DND-41 (cell line): ENCODE measurements at regions not wholly inside any gene's neighbourhood (a gene's known extent, or its start where the extent isn't known, plus 50 kb on each side); places are given as distances from the start of the nearest gene placed in this dataset.

Experiments
- ATAC-seq: fragments of 200-7000 bp; cut with Tn5 transposase; 3 replicates; pipeline ENCODE4 v1.9.1; 2021; ENCODE audit warnings: low read depth; ENCODE audit not compliant: insufficient read depth
- DNase-seq: peaks from one replicate; pipeline ENCODE4 v3.0.0-alpha.2; 2020
- H2AFZ ChIP-seq: 2 replicates; pipeline ENCODE4 v1.6.0; 2012; ENCODE audit warnings: low read depth, low read length
- H3K27ac ChIP-seq: 2 replicates; pipeline ENCODE4 v1.5.1; 2012; ENCODE audit warnings: low read length, inconsistent platforms
- H3K27me3 ChIP-seq: fragments of 200-600 bp; sonication (generic); 2 replicates; pipeline ENCODE4 v1.6.0; 2012; ENCODE audit warnings: low read length, mild to moderate bottlenecking, inconsistent platforms; ENCODE audit not compliant: insufficient read depth, poor library complexity
- H3K36me3 ChIP-seq: 2 replicates; pipeline ENCODE4 v1.5.1; 2012; ENCODE audit warnings: low read length, inconsistent platforms; ENCODE audit not compliant: insufficient read depth
- H3K4me1 ChIP-seq: 2 replicates; pipeline ENCODE4 v1.5.1; 2012; ENCODE audit warnings: mild to moderate bottlenecking, low read length; ENCODE audit not compliant: insufficient read depth
- H3K4me2 ChIP-seq: 2 replicates; pipeline ENCODE4 v1.6.0; 2012; ENCODE audit warnings: mild to moderate bottlenecking, moderate library complexity, low read length, inconsistent platforms; ENCODE audit not compliant: insufficient read depth
- H3K4me3 ChIP-seq, 2 experiments: fragments of 200-600 bp in 1 of 2; shearing (Covaris generic) in 1 of 2; 2 replicates each; pipeline ENCODE4 v1.5.1; 2012 to 2016; ENCODE audit warnings: inconsistent platforms in 2 of 2, low read length in 2 of 2, mild to moderate bottlenecking in 2 of 2, low read depth in 1 of 2, moderate library complexity in 1 of 2
- H3K79me2 ChIP-seq: 2 replicates; pipeline ENCODE4 v1.6.0; 2012; ENCODE audit warnings: low read length, inconsistent platforms; ENCODE audit not compliant: insufficient read depth
- H3K9ac ChIP-seq: 2 replicates; pipeline ENCODE4 v1.6.0; 2012; ENCODE audit warnings: low read depth, mild to moderate bottlenecking, inconsistent platforms, low read length, moderate library complexity
- H3K9me3 ChIP-seq: 2 replicates; pipeline ENCODE4 v1.5.1; 2012; ENCODE audit warnings: low read length, moderate library complexity, mild to moderate bottlenecking, inconsistent platforms; ENCODE audit not compliant: insufficient read depth, severe bottlenecking
- H4K20me1 ChIP-seq: 2 replicates; pipeline ENCODE4 v1.6.0; 2012; ENCODE audit warnings: low read length; ENCODE audit not compliant: insufficient read depth
- EZH2 ChIP-seq: IDR thresholded peaks from 3 replicates; pipeline ENCODE4 v1.6.1; 2012; ENCODE audit warnings: borderline replicate concordance, low read depth, mild to moderate bottlenecking, moderate library complexity, low read length, inconsistent platforms; ENCODE audit not compliant: severe bottlenecking
- TF ChIP-seq, protein P1 (sequence below): IDR thresholded peaks from 2 replicates; pipeline ENCODE4 v1.5.1; 2012; ENCODE audit warnings: borderline replicate concordance, low read length, moderate library complexity, mild to moderate bottlenecking; ENCODE audit not compliant: poor library complexity, severe bottlenecking; ENCODE audit errors: extremely low read depth

DNA sequence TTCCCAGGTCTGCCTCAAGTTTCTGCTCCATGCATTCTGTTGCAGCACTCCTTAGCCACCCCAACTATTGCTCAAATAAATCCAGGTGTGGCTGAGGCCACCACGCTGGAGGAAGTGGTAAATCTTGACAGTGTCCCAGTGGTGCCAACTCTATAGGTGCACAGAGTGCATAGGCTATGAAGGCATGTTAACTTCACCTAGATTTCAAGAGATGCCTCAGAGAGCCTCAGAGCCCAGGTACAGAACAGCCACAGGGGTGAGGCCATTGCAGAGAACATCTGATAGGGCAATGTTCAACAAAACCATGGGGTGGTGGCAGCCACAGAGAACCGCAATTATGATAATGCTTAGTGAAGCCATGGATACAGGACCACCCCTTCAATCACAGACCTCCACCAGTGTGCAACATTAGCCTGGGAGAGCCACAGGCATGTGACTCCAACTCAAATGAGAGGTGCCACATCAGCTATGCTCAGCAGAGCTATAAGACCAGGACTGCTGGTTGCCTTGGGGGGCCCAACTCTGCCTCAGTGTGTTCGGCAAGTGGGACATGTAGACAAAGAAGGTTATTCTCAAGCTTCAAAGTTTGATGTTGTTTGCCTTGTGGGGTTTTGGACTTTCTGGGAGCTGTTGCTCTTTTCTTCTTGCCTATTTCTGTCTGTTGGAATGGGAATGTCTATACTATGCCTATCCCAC is 468.7 kb downstream of the ANKRD50 start:
- Histone ChIP-seq H3K36me3 (no peaks in the 10 kb centered on the region), H3K27ac (no peak overlapping the region), H3K79me2 (no peaks in the 10 kb centered on the region), H3K4me2 (no peak overlapping the region), H3K27me3 (no peaks in the 10 kb centered on the region), H3K9ac (no peak overlapping the region), H2AFZ (no peak overlapping the region), H3K4me1 (no peaks in the 10 kb centered on the region), H3K4me3 (no peak overlapping the region), H3K9me3 (no peaks in the 10 kb centered on the region), H4K20me1 (no peaks in the 10 kb centered on the region)
- DNase-seq (no peak), ATAC-seq (no peak)
- TF ChIP-seq EZH2: no peak
- TF ChIP-seq, protein P1, sequence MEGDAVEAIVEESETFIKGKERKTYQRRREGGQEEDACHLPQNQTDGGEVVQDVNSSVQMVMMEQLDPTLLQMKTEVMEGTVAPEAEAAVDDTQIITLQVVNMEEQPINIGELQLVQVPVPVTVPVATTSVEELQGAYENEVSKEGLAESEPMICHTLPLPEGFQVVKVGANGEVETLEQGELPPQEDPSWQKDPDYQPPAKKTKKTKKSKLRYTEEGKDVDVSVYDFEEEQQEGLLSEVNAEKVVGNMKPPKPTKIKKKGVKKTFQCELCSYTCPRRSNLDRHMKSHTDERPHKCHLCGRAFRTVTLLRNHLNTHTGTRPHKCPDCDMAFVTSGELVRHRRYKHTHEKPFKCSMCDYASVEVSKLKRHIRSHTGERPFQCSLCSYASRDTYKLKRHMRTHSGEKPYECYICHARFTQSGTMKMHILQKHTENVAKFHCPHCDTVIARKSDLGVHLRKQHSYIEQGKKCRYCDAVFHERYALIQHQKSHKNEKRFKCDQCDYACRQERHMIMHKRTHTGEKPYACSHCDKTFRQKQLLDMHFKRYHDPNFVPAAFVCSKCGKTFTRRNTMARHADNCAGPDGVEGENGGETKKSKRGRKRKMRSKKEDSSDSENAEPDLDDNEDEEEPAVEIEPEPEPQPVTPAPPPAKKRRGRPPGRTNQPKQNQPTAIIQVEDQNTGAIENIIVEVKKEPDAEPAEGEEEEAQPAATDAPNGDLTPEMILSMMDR: no peak

GRCh38 chr4:124253080-124253479 is 459.5 kb downstream of the ANKRD50 start:
- H3K27me3 ChIP-seq: no peaks in the 10 kb centered on the region
- no peak overlapping the region for H2AFZ ChIP-seq
- H3K4me2 ChIP-seq: no peak overlapping the region
- ATAC-seq (no peak), DNase-seq (no peak)
- H3K9ac ChIP-seq: no peak overlapping the region
- no peaks in the 10 kb centered on the region for H4K20me1 ChIP-seq
- no peak overlapping the region for H3K4me3 ChIP-seq
- H3K79me2 ChIP-seq: no peaks in the 10 kb centered on the region
- H3K4me1 ChIP-seq: no peaks in the 10 kb centered on the region
- H3K27ac ChIP-seq: no peak overlapping the region
- H3K36me3 ChIP-seq: no peaks in the 10 kb centered on the region
- H3K9me3 ChIP-seq: no peaks in the 10 kb centered on the region
- no peak for TF ChIP-seq EZH2
- TF ChIP-seq, protein P1: no peak

- Histone ChIP-seq H3K9me3 (no peaks in the 10 kb centered on the region), H3K27ac (no peak overlapping the region), H4K20me1 (no peaks in the 10 kb centered on the region), H3K9ac (no peak overlapping the region), H3K4me1 (no peaks in the 10 kb centered on the region), H3K36me3 (no peaks in the 10 kb centered on the region), H3K79me2 (no peaks in the 10 kb centered on the region), H3K4me3 (no peak overlapping the region), H2AFZ (no peak overlapping the region), H3K27me3 (no peaks in the 10 kb centered on the region), H3K4me2 (no peak overlapping the region)
- TF ChIP-seq, protein P1: peak; percentile 80
- TF ChIP-seq EZH2: no peak
- DNase-seq (peak; percentile 58), ATAC-seq (peak; percentile 89)
Measured at GRCh38 chr4:124262211-124263179, 450.0 kb downstream of the ANKRD50 start.
